ENCODE measurements at regions not wholly inside any gene's neighbourhood (a gene's known extent, or its start where the extent isn't known, plus 50 kb on each side); places are given as distances from the start of the nearest gene placed in this dataset.

- no peak for TF ChIP-seq FOXK1 (CRISPR knock-in tag; IDR thresholded peaks at IDR 0.05)
- TF ChIP-seq, protein P1, sequence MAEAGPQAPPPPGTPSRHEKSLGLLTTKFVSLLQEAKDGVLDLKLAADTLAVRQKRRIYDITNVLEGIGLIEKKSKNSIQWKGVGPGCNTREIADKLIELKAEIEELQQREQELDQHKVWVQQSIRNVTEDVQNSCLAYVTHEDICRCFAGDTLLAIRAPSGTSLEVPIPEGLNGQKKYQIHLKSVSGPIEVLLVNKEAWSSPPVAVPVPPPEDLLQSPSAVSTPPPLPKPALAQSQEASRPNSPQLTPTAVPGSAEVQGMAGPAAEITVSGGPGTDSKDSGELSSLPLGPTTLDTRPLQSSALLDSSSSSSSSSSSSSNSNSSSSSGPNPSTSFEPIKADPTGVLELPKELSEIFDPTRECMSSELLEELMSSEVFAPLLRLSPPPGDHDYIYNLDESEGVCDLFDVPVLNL (CRISPR knock-in tag; IDR thresholded peaks at IDR 0.05; ENCODE audit: borderline replicate concordance, low read depth): no peak
- TF ChIP-seq ZNF263 (CRISPR knock-in tag; IDR thresholded peaks at IDR 0.05; ENCODE audit: low read depth): no peak
- TF ChIP-seq, protein P2, sequence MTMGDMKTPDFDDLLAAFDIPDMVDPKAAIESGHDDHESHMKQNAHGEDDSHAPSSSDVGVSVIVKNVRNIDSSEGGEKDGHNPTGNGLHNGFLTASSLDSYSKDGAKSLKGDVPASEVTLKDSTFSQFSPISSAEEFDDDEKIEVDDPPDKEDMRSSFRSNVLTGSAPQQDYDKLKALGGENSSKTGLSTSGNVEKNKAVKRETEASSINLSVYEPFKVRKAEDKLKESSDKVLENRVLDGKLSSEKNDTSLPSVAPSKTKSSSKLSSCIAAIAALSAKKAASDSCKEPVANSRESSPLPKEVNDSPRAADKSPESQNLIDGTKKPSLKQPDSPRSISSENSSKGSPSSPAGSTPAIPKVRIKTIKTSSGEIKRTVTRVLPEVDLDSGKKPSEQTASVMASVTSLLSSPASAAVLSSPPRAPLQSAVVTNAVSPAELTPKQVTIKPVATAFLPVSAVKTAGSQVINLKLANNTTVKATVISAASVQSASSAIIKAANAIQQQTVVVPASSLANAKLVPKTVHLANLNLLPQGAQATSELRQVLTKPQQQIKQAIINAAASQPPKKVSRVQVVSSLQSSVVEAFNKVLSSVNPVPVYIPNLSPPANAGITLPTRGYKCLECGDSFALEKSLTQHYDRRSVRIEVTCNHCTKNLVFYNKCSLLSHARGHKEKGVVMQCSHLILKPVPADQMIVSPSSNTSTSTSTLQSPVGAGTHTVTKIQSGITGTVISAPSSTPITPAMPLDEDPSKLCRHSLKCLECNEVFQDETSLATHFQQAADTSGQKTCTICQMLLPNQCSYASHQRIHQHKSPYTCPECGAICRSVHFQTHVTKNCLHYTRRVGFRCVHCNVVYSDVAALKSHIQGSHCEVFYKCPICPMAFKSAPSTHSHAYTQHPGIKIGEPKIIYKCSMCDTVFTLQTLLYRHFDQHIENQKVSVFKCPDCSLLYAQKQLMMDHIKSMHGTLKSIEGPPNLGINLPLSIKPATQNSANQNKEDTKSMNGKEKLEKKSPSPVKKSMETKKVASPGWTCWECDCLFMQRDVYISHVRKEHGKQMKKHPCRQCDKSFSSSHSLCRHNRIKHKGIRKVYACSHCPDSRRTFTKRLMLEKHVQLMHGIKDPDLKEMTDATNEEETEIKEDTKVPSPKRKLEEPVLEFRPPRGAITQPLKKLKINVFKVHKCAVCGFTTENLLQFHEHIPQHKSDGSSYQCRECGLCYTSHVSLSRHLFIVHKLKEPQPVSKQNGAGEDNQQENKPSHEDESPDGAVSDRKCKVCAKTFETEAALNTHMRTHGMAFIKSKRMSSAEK (CRISPR knock-in tag; IDR thresholded peaks at IDR 0.05; ENCODE audit: borderline replicate concordance): no peak
- TF ChIP-seq, protein P3, sequence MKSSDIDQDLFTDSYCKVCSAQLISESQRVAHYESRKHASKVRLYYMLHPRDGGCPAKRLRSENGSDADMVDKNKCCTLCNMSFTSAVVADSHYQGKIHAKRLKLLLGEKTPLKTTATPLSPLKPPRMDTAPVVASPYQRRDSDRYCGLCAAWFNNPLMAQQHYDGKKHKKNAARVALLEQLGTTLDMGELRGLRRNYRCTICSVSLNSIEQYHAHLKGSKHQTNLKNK (CRISPR knock-in tag; IDR thresholded peaks at IDR 0.05): no peak
- TF ChIP-seq GRHL2 (CRISPR knock-in tag; IDR thresholded peaks at IDR 0.05; ENCODE audit: insufficient replicate concordance, severe bottlenecking): no peak
These were observed 92.5 kb upstream of the PDE10A start (continued) for GRCh38 chr6:165755583-165755982.

- DNase-seq (ENCODE audit: low spot score): no peak
- Mint-ChIP-seq H3K9me3 (peaks cover 23% of the 10 kb centered on the region), H3K4me1 (peaks cover 6% of the 10 kb centered on the region), H3K4me3 (no peak overlapping the region), H3K36me3 (peaks cover 9% of the 10 kb centered on the region), H3K27ac (no peak overlapping the region), H3K27me3 (ENCODE audit: low read depth) (no peaks in the 10 kb centered on the region; the same call in 1 of the 2 replicates)
- ChIA-PET CTCF (no interaction called here), POLR2A (no interaction called here)
- ATAC-seq: no peak
- TF ChIP-seq NFE2L1 (CRISPR knock-in tag; IDR thresholded peaks at IDR 0.05): no peak
- TF ChIP-seq, protein P4, sequence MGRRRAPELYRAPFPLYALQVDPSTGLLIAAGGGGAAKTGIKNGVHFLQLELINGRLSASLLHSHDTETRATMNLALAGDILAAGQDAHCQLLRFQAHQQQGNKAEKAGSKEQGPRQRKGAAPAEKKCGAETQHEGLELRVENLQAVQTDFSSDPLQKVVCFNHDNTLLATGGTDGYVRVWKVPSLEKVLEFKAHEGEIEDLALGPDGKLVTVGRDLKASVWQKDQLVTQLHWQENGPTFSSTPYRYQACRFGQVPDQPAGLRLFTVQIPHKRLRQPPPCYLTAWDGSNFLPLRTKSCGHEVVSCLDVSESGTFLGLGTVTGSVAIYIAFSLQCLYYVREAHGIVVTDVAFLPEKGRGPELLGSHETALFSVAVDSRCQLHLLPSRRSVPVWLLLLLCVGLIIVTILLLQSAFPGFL (CRISPR knock-in tag; IDR thresholded peaks at IDR 0.05; ENCODE audit: borderline replicate concordance): no peak
- TF ChIP-seq, protein P5, sequence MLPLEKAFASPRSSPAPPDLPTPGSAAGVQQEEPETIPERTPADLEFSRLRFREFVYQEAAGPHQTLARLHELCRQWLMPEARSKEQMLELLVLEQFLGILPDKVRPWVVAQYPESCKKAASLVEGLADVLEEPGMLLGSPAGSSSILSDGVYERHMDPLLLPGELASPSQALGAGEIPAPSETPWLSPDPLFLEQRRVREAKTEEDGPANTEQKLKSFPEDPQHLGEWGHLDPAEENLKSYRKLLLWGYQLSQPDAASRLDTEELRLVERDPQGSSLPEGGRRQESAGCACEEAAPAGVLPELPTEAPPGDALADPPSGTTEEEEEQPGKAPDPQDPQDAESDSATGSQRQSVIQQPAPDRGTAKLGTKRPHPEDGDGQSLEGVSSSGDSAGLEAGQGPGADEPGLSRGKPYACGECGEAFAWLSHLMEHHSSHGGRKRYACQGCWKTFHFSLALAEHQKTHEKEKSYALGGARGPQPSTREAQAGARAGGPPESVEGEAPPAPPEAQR (CRISPR knock-in tag; IDR thresholded peaks at IDR 0.05): no peak
- TF ChIP-seq, protein P6, sequence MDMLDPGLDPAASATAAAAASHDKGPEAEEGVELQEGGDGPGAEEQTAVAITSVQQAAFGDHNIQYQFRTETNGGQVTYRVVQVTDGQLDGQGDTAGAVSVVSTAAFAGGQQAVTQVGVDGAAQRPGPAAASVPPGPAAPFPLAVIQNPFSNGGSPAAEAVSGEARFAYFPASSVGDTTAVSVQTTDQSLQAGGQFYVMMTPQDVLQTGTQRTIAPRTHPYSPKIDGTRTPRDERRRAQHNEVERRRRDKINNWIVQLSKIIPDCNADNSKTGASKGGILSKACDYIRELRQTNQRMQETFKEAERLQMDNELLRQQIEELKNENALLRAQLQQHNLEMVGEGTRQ (CRISPR knock-in tag; IDR thresholded peaks at IDR 0.05): no peak
- TF ChIP-seq ZNF138 (CRISPR knock-in tag; conservative IDR thresholded peaks at IDR 0.05): no peak
- TF ChIP-seq, protein P7, sequence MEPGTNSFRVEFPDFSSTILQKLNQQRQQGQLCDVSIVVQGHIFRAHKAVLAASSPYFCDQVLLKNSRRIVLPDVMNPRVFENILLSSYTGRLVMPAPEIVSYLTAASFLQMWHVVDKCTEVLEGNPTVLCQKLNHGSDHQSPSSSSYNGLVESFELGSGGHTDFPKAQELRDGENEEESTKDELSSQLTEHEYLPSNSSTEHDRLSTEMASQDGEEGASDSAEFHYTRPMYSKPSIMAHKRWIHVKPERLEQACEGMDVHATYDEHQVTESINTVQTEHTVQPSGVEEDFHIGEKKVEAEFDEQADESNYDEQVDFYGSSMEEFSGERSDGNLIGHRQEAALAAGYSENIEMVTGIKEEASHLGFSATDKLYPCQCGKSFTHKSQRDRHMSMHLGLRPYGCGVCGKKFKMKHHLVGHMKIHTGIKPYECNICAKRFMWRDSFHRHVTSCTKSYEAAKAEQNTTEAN (CRISPR knock-in tag; IDR thresholded peaks at IDR 0.05): no peak
- TF ChIP-seq ZNF396 (CRISPR knock-in tag; IDR thresholded peaks at IDR 0.05; ENCODE audit: borderline replicate concordance): no peak
- no peak for TF ChIP-seq NFYB (CRISPR knock-in tag; conservative IDR thresholded peaks at IDR 0.05; ENCODE audit: low read depth)
- TF ChIP-seq, protein P8, sequence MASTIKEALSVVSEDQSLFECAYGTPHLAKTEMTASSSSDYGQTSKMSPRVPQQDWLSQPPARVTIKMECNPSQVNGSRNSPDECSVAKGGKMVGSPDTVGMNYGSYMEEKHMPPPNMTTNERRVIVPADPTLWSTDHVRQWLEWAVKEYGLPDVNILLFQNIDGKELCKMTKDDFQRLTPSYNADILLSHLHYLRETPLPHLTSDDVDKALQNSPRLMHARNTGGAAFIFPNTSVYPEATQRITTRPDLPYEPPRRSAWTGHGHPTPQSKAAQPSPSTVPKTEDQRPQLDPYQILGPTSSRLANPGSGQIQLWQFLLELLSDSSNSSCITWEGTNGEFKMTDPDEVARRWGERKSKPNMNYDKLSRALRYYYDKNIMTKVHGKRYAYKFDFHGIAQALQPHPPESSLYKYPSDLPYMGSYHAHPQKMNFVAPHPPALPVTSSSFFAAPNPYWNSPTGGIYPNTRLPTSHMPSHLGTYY (CRISPR knock-in tag; IDR thresholded peaks at IDR 0.05): no peak
- no peak for TF ChIP-seq ETV6 (CRISPR knock-in tag; IDR thresholded peaks at IDR 0.05)
- no peak for TF ChIP-seq ATF2 (CRISPR knock-in tag; IDR thresholded peaks at IDR 0.05; ENCODE audit: borderline replicate concordance, low read depth)
- TF ChIP-seq, protein P2 (CRISPR knock-in tag; IDR thresholded peaks at IDR 0.05; ENCODE audit: borderline replicate concordance): no peak
These were observed 90.5 kb upstream of the PDE10A start for GRCh38 chr6:165753506-165753905.
